ENCODE measurements at regions not wholly inside any gene's neighbourhood (a gene's known extent, or its start where the extent isn't known, plus 50 kb on each side); places are given as distances from the start of the nearest gene placed in this dataset.
A peak's percentile ranks its signal among the peaks of the same experiment; 100 is the strongest.
"Not testable (repeated sequence)": the region's sequence is repeated elsewhere in the genome, so short reads cannot be mapped to it uniquely, and the experiment has no call there.

- no peak for DNase-seq (ENCODE audit: low read depth)
Measured at GRCh38 chr16:27600381-27600780, 50.4 kb downstream of the KATNIP start.

- DNase-seq (ENCODE audit: low read depth): no peak
Measured at GRCh38 chr16:27602103-27602502, 52.2 kb downstream of the KATNIP start.

- peak; percentile 41 for DNase-seq (ENCODE audit: low read depth)
Measured at GRCh38 chr16:27605500-27606106, 55.7 kb downstream of the KATNIP start.

- peak; percentile 61 for DNase-seq (ENCODE audit: low read depth)
Measured at GRCh38 chr16:27611340-27611739, 61.4 kb downstream of the KATNIP start.

GRCh38 chr16:27613238-27613791 lies 63.4 kb downstream of the KATNIP start:
- no peak for DNase-seq (ENCODE audit: low read depth)

- peak; percentile 42 for DNase-seq (ENCODE audit: low read depth)
Measured at GRCh38 chr16:27617665-27618064, 67.7 kb downstream of the KATNIP start.

GRCh38 chr16:27618165-27618564 lies 68.2 kb downstream of the KATNIP start:
- no peak for DNase-seq (ENCODE audit: low read depth)

- no peak for DNase-seq (ENCODE audit: low read depth)
Measured at GRCh38 chr16:27618606-27619327, 68.8 kb downstream of the KATNIP start.

GRCh38 chr16:27620541-27620940 lies 70.6 kb downstream of the KATNIP start:
- no peak for DNase-seq (ENCODE audit: low read depth)

- no peak for DNase-seq (ENCODE audit: low read depth)
Measured at GRCh38 chr16:27624154-27625049, 74.5 kb downstream of the KATNIP start.

- peak; percentile 26 for DNase-seq (ENCODE audit: low read depth)
Measured at GRCh38 chr16:27625050-27625697, 75.2 kb downstream of the KATNIP start.

- no peak for DNase-seq (ENCODE audit: low read depth)
Measured at GRCh38 chr16:27627136-27627535, 77.2 kb downstream of the KATNIP start.

- no peak for DNase-seq (ENCODE audit: low read depth)
Measured at GRCh38 chr16:27628241-27628942, 78.4 kb downstream of the KATNIP start.

- DNase-seq (ENCODE audit: low read depth): not testable (repeated sequence)
Measured at GRCh38 chr16:27628943-27629462, 79.1 kb downstream of the KATNIP start.

- no peak for DNase-seq (ENCODE audit: low read depth)
Measured at GRCh38 chr16:27632216-27632615, 82.3 kb downstream of the KATNIP start.

GRCh38 chr16:27633221-27633620 lies 83.3 kb downstream of the KATNIP start:
- DNase-seq (ENCODE audit: low read depth): no peak

GRCh38 chr16:27633721-27634120 lies 83.8 kb downstream of the KATNIP start:
- peak; percentile 25 for DNase-seq (ENCODE audit: low read depth)

GRCh38 chr16:27634779-27635178 lies 84.8 kb downstream of the KATNIP start:
- DNase-seq (ENCODE audit: low read depth): no peak

- no peak for DNase-seq (ENCODE audit: low read depth)
Measured at GRCh38 chr16:27636453-27637240, 86.7 kb downstream of the KATNIP start.

Data from renal cortical epithelial cell (primary cell).